OCI-LY1 (cell line): ENCODE measurements at regions not wholly inside any gene's neighbourhood (a gene's known extent, or its start where the extent isn't known, plus 50 kb on each side); places are given as distances from the start of the nearest gene placed in this dataset.
"Not testable (repeated sequence)": the region's sequence is repeated elsewhere in the genome, so short reads cannot be mapped to it uniquely, and the experiment has no call there.

ENCODE experiments used
- H2AFZ ChIP-seq: fragments of 200-600 bp; sonication (generic), shearing (Covaris generic); 2 replicates; pipeline ENCODE4 v1.6.0; 2014; ENCODE audit warnings: antibody characterized with exemption, mild to moderate bottlenecking, low read length
- H3F3A ChIP-seq: fragments of 200-600 bp; sonication (generic), shearing (Covaris generic); 2 replicates; pipeline ENCODE4 v1.6.0; 2014; ENCODE audit warnings: mild to moderate bottlenecking, antibody characterized with exemption, low read length, moderate library complexity; ENCODE audit not compliant: insufficient read depth
- H3K27ac ChIP-seq: fragments of 200-600 bp; sonication (generic); 2 replicates; pipeline ENCODE4 v1.5.1; 2014; ENCODE audit warnings: low read length, mixed run types, mild to moderate bottlenecking, low read depth; ENCODE audit not compliant: poor library complexity, severe bottlenecking
- H3K27me3 ChIP-seq: fragments of 200-600 bp; sonication (generic); 2 replicates; pipeline ENCODE4 v1.6.0; 2014; ENCODE audit warnings: antibody characterized with exemption, mild to moderate bottlenecking, low read length, moderate library complexity; ENCODE audit not compliant: insufficient read depth
- H3K36me3 ChIP-seq: fragments of 200-600 bp; sonication (generic); 2 replicates; pipeline ENCODE4 v1.6.1; 2014; ENCODE audit warnings: mild to moderate bottlenecking, antibody characterized with exemption, low read length, moderate library complexity, mixed read lengths; ENCODE audit not compliant: insufficient read depth
- H3K4me1 ChIP-seq: fragments of 200-600 bp; sonication (generic); 2 replicates; pipeline ENCODE4 v1.5.1; 2014; ENCODE audit warnings: mild to moderate bottlenecking, low read length, moderate library complexity; ENCODE audit not compliant: insufficient read depth, severe bottlenecking
- H3K4me2 ChIP-seq: fragments of 200-600 bp; sonication (generic), shearing (Covaris generic); 2 replicates; pipeline ENCODE4 v1.6.1; 2014; ENCODE audit warnings: low read length
- H3K4me3 ChIP-seq: fragments of 200-600 bp; sonication (generic); 2 replicates; pipeline ENCODE4 v1.5.1; 2014; ENCODE audit warnings: low read length, low read depth, mild to moderate bottlenecking, mixed read lengths; ENCODE audit not compliant: poor library complexity, severe bottlenecking
- H3K79me2 ChIP-seq: fragments of 200-600 bp; shearing (Covaris generic); 2 replicates; pipeline ENCODE4 v1.6.1; 2016; ENCODE audit warnings: mixed run types, low read length, mixed read lengths; ENCODE audit not compliant: insufficient read depth
- H3K9ac ChIP-seq: fragments of 200-600 bp; sonication (generic), shearing (Covaris generic); 2 replicates; pipeline ENCODE4 v1.6.1; 2014; ENCODE audit warnings: mild to moderate bottlenecking, low read length, mixed read lengths
- H3K9me2 ChIP-seq: fragments of 200-600 bp; sonication (generic), shearing (Covaris generic); 2 replicates; pipeline ENCODE4 v1.6.1; 2014; ENCODE audit warnings: low read depth, mild to moderate bottlenecking, low read length, mixed read lengths
- H3K9me3 ChIP-seq: fragments of 200-600 bp; shearing (Covaris generic); 2 replicates; pipeline ENCODE4 v1.6.1; 2014; ENCODE audit warnings: low read length, mixed read lengths
- H4K20me1 ChIP-seq: fragments of 200-600 bp; sonication (generic), shearing (Covaris generic); 2 replicates; pipeline ENCODE4 v1.6.0; 2016; ENCODE audit warnings: mild to moderate bottlenecking, low read length; ENCODE audit not compliant: insufficient read depth
- CTCF ChIP-seq: fragments of 200-600 bp; sonication (generic), shearing (Covaris generic); IDR thresholded peaks from 2 replicates; pipeline ENCODE4 v1.5.1; 2017; ENCODE audit warnings: mild to moderate bottlenecking, antibody characterized with exemption, low read length, moderate library complexity, mixed read lengths
- EZH2 ChIP-seq: fragments of 200-600 bp; sonication (generic), shearing (Covaris generic); IDR thresholded peaks from 2 replicates; pipeline ENCODE4 v1.8.0; 2017; ENCODE audit warnings: borderline replicate concordance, mixed run types, mild to moderate bottlenecking, antibody characterized with exemption, low read length, moderate library complexity, mixed read lengths

GRCh38 chr16:59463776-59464175, 729.7 kb upstream of the GOT2 start:
- Histone ChIP-seq H3K27me3 (no peaks in the 10 kb centered on the region), H2AFZ (no peak overlapping the region), H3K27ac (no peak overlapping the region), H3K9me2 (no peaks in the 10 kb centered on the region), H3F3A (no peaks in the 10 kb centered on the region), H4K20me1 (no peaks in the 10 kb centered on the region), H3K4me2 (no peak overlapping the region), H3K9ac (no peak overlapping the region), H3K36me3 (no peaks in the 10 kb centered on the region), H3K4me3 (no peak overlapping the region), H3K9me3 (no peaks in the 10 kb centered on the region), H3K79me2 (no peaks in the 10 kb centered on the region), H3K4me1 (no peaks in the 10 kb centered on the region)
- TF ChIP-seq CTCF (no peak), EZH2 (no peak)

- Histone ChIP-seq H3K27me3 (no peaks in the 10 kb centered on the region), H3K4me1 (no peaks in the 10 kb centered on the region), H3K79me2 (no peaks in the 10 kb centered on the region), H2AFZ (no peak overlapping the region), H3K4me2 (no peak overlapping the region), H3K27ac (no peak overlapping the region), H3K9ac (no peak overlapping the region), H3K9me2 (no peaks in the 10 kb centered on the region), H3F3A (no peaks in the 10 kb centered on the region), H3K9me3 (no peaks in the 10 kb centered on the region), H3K36me3 (no peaks in the 10 kb centered on the region), H4K20me1 (no peaks in the 10 kb centered on the region), H3K4me3 (no peak overlapping the region)
- no peak for TF ChIP-seq CTCF
Observed at GRCh38 chr16:59459806-59460205, 725.7 kb upstream of the GOT2 start.

- Histone ChIP-seq H3K4me1 (no peaks in the 10 kb centered on the region), H3F3A (no peaks in the 10 kb centered on the region), H4K20me1 (no peaks in the 10 kb centered on the region), H3K9ac (no peak overlapping the region), H3K79me2 (no peaks in the 10 kb centered on the region), H3K9me3 (no peaks in the 10 kb centered on the region), H3K27ac (no peak overlapping the region), H3K9me2 (no peaks in the 10 kb centered on the region), H3K36me3 (no peaks in the 10 kb centered on the region), H3K4me2 (no peak overlapping the region), H3K27me3 (no peaks in the 10 kb centered on the region), H3K4me3 (no peak overlapping the region), H2AFZ (no peak overlapping the region)
- TF ChIP-seq EZH2: no peak
- TF ChIP-seq CTCF: no peak
Observed at GRCh38 chr16:59455497-59455896, 721.4 kb upstream of the GOT2 start.

- H3K4me3 ChIP-seq, H3K27ac ChIP-seq, H3K79me2 ChIP-seq, H3F3A ChIP-seq, H3K9me3 ChIP-seq, H4K20me1 ChIP-seq, H3K36me3 ChIP-seq, H3K9me2 ChIP-seq, H3K9ac ChIP-seq, H3K4me1 ChIP-seq, H3K27me3 ChIP-seq, H3K4me2 ChIP-seq, H2AFZ ChIP-seq: not testable (repeated sequence)
Observed at GRCh38 chr16:59450513-59450912, 716.4 kb upstream of the GOT2 start.
